ENCODE measurements at regions not wholly inside any gene's neighbourhood (a gene's known extent, or its start where the extent isn't known, plus 50 kb on each side); places are given as distances from the start of the nearest gene placed in this dataset.

DNA sequence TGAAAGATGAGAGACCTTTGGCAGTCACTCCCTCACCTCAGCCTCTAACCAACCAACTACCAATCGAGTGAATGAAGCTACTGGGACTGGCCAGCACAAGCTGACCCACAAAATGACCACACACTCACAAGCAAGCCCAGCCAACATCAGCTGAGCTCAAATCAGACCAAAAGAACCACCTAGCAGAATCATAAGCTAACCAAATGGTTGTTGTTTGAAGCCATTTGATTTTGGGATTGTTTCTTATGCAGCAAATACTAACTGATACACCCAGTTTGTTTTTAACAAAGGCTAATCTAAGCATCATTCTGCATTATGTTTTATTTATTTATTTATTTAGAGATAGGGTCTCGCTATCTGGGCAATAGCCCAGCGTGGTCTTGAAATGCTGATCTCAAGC is 310.4 kb downstream of the SETD4 start:
- TF ChIP-seq, protein P1, sequence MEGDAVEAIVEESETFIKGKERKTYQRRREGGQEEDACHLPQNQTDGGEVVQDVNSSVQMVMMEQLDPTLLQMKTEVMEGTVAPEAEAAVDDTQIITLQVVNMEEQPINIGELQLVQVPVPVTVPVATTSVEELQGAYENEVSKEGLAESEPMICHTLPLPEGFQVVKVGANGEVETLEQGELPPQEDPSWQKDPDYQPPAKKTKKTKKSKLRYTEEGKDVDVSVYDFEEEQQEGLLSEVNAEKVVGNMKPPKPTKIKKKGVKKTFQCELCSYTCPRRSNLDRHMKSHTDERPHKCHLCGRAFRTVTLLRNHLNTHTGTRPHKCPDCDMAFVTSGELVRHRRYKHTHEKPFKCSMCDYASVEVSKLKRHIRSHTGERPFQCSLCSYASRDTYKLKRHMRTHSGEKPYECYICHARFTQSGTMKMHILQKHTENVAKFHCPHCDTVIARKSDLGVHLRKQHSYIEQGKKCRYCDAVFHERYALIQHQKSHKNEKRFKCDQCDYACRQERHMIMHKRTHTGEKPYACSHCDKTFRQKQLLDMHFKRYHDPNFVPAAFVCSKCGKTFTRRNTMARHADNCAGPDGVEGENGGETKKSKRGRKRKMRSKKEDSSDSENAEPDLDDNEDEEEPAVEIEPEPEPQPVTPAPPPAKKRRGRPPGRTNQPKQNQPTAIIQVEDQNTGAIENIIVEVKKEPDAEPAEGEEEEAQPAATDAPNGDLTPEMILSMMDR (IDR thresholded peaks at IDR 0.05), result no peak

DNA sequence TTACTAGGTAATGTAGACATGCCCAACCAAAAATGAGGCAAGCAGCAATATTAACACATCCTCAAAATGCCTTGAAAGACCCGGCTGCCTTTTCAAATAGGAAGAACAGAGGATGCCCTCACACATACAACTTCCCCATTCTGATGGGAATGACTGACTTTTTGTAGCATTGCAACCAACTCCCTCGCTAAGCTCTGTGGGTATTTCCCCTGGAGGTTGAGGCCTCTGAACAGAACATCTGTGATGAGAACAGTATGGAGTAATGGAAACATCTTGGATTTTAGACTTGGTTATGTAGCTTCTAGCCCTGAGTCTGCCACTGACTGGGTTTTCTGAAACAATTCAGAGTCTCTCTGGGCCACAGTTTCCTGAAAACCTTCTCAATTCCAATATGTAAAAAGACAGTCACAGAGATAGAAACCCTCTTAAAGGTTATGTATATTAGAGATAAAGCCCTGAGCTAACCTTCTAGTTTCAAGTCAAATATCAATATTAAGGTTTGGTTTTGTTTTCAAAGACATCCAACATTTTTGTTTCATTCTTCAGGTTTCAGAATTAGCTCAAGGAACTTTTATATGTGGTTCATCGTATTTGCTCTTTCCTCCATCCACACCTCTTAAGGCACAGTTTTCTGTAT is 311.5 kb downstream of the SETD4 start:
- TF ChIP-seq, protein P1 (IDR thresholded peaks at IDR 0.05), result no peak

DNA sequence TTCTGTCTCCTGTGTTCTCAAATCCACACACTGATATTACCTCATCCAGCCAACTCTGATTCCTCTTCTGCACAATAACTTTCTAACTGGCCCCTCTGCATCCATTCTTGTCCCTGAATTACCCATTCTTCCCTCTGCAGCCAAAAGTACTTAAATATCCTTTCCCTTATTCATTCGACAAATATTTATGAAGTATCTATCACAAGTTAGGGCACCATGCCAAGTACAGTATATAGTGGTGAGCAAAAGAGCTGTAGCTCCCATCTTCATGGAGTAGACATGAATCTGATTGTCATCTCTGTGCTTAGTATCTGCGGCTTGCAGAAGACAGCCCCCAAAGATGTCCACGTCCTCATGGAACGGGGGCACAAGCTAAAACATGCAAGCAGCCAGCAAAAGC is 316.8 kb downstream of the SETD4 start:
- TF ChIP-seq, protein P1 (IDR thresholded peaks at IDR 0.05), result no peak

DNA sequence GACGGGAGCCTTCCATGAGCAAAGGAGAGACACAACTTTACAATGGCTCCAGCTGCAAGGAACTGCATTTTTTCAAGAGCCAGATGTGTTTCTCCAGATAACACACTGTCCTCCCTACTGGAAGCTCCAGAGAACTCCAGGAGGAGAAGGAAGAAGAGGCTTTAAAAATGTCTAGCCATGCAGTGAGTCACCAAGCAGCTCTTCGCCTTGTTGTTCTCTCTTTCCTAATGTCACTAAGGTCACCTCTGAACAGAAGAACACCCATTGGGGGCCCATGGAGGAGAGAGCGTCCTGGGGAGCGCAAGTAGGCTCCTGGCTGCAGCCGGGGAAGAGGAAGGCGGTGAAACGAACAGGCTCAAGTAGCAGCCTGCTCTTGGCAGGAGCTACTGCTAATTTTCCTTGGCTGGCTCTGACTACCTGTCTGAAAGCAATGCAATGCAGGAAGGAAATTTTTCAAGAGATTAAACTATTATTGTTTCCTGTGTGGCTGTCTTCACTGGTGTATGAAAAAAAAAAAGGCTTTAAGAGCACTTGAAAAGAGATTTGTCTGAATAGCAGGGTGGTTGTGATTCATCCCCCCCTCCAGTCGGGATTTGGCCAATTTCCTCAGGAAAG is 321.9 kb downstream of the SETD4 start:
- TF ChIP-seq, protein P1 (IDR thresholded peaks at IDR 0.05), result no peak

DNA sequence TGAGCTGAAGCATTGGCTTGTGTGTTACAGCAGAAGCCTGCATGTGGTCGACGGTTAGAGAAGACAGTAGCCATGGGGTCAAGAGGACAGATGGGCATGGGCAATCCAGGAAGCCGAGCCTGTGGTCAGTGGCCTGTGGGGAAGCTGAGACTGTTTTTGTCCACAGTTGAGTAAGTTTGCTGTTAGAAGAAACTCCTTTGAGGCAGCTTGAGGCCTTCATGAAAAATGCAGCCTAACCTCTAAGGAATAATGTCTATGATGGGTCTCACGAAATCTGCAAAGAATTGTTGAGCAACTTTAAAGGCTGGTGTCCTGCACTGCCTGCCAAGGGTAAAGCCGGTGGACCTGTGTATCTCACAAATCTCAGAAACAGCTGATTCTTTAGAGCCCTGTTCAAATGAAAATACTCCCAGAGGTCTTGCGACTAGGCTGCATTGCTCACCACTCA is 322.4 kb downstream of the SETD4 start:
- TF ChIP-seq, protein P1 (IDR thresholded peaks at IDR 0.05), result no peak

DNA sequence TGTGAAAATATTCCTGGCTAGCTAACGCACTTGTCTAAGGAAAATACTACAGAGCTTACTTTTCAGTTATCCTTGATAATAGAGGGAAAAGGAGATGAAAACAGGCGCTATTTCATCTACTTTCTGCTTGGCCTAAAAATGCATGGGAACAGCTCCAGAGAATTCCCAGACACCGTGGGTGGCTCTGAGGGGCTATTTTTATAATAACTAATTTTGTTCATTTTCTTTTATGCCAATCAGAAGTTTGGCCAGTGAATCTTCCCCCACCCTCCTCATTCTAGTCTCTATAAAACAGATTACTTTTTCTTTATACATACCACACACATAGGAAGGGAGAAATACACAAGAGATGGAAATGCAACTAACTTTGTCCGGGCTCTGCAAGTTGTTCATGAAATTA is 322.9 kb downstream of the SETD4 start:
- TF ChIP-seq, protein P1 (IDR thresholded peaks at IDR 0.05), result no peak

DNA sequence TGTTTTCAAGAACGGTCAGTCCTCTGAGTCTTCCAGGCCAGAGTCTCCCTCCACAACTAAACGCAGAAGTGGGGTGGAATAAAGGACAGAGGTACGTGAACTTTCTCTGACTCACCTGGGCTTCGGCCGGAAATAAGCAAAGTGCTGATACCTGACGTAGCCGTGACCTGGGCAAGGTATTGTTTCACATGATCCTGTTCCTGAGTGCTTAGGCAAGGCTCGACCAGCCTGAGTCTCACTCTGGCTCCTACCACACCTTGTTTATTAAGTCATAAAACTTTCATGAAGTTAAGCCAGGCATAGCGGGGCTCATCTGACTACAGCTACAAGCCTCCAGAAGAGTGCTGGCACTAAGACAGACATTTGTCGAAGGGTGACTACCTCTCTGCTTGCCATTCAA is 327.5 kb downstream of the SETD4 start:
- TF ChIP-seq, protein P1 (IDR thresholded peaks at IDR 0.05), result no peak
